Raji (cell line): ENCODE measurements at regions not wholly inside any gene's neighbourhood (a gene's known extent, or its start where the extent isn't known, plus 50 kb on each side); places are given as distances from the start of the nearest gene placed in this dataset.

Experiments
- POLR2A ChIP-seq: IDR thresholded peaks from 2 replicates; pipeline ENCODE4 v1.6.1; 2011; ENCODE audit warnings: low read depth, low read length, control low read depth; ENCODE audit not compliant: insufficient read depth

- peak; percentile 92 for TF ChIP-seq POLR2A
These were observed 52.9 kb downstream of the PPIAL4C start for GRCh38 chr1:149636286-149637122.
